H9 (cell line): ENCODE measurements at regions not wholly inside any gene's neighbourhood (a gene's known extent, or its start where the extent isn't known, plus 50 kb on each side); places are given as distances from the start of the nearest gene placed in this dataset.

Source experiments
- DNase-seq: peaks from one replicate; pipeline ENCODE4 v3.0.0-alpha.2; 2017
- H2AFZ ChIP-seq: one replicate; pipeline ENCODE4 v1.6.1; 2013; ENCODE audit warnings: mild to moderate bottlenecking, low read length, control low read depth, moderate library complexity
- H2AK5ac ChIP-seq: 2 replicates; pipeline ENCODE4 v1.6.1; 2013; ENCODE audit warnings: low read length, control low read depth, mixed read lengths; ENCODE audit not compliant: insufficient read length
- H2BK120ac ChIP-seq: one replicate; pipeline ENCODE4 v1.6.1; 2013; ENCODE audit warnings: low read depth, mild to moderate bottlenecking, low read length, control low read depth, inconsistent platforms; ENCODE audit not compliant: poor library complexity, severe bottlenecking
- H2BK12ac ChIP-seq: 2 replicates; pipeline ENCODE4 v1.6.1; 2013; ENCODE audit warnings: low read length, control low read depth, mixed read lengths, low read depth; ENCODE audit not compliant: insufficient read length
- H2BK15ac ChIP-seq: 2 replicates; pipeline ENCODE4 v1.6.1; 2013; ENCODE audit warnings: low read depth, low read length, control low read depth
- H2BK20ac ChIP-seq: one replicate; pipeline ENCODE4 v1.6.1; 2013; ENCODE audit warnings: low read depth, mild to moderate bottlenecking, low read length, control low read depth, inconsistent platforms; ENCODE audit not compliant: poor library complexity, severe bottlenecking
- H2BK5ac ChIP-seq: 2 replicates; pipeline ENCODE4 v1.6.1; 2013; ENCODE audit warnings: low read length, control low read depth, mixed read lengths; ENCODE audit not compliant: insufficient read length
- H3K14ac ChIP-seq: 2 replicates; pipeline ENCODE4 v1.6.1; 2013; ENCODE audit warnings: low read length, control low read depth; ENCODE audit not compliant: insufficient read depth
- H3K18ac ChIP-seq: 2 replicates; pipeline ENCODE4 v1.6.1; 2013; ENCODE audit warnings: low read depth, mild to moderate bottlenecking, mixed read lengths, low read length, control low read depth; ENCODE audit not compliant: insufficient read length
- H3K23ac ChIP-seq: 2 replicates; pipeline ENCODE4 v1.6.1; 2013; ENCODE audit warnings: low read length, control low read depth, mixed read lengths, low read depth; ENCODE audit not compliant: insufficient read length
- H3K23me2 ChIP-seq: 2 replicates; pipeline ENCODE4 v1.6.1; 2013; ENCODE audit warnings: low read depth, mild to moderate bottlenecking, mixed read lengths, low read length, control low read depth; ENCODE audit not compliant: insufficient read length, poor library complexity, severe bottlenecking
- H3K27ac ChIP-seq: 2 replicates; pipeline ENCODE4 v1.5.1; 2013; ENCODE audit warnings: low read length, control low read depth, mixed read lengths, low read depth; ENCODE audit not compliant: insufficient read length
- H3K27me3 ChIP-seq: 2 replicates; pipeline ENCODE4 v1.6.1; 2013; ENCODE audit warnings: low read length, control low read depth, inconsistent platforms; ENCODE audit not compliant: insufficient read depth
- H3K4ac ChIP-seq: 2 replicates; pipeline ENCODE4 v1.6.1; 2013; ENCODE audit warnings: low read depth, mild to moderate bottlenecking, control low read depth, inconsistent platforms, low read length, moderate library complexity
- H3K4me1 ChIP-seq: 2 replicates; pipeline ENCODE4 v1.6.1; 2013; ENCODE audit warnings: low read length, control low read depth, inconsistent platforms; ENCODE audit not compliant: insufficient read depth
- H3K4me2 ChIP-seq: 2 replicates; pipeline ENCODE4 v1.6.1; 2013; ENCODE audit warnings: low read length, control low read depth, mixed read lengths; ENCODE audit not compliant: insufficient read length, insufficient read depth
- H3K56ac ChIP-seq: 2 replicates; pipeline ENCODE4 v1.6.1; 2013; ENCODE audit warnings: low read depth, mild to moderate bottlenecking, mixed read lengths, low read length, control low read depth; ENCODE audit not compliant: insufficient read length
- H3K79me1 ChIP-seq: 2 replicates; pipeline ENCODE4 v1.6.1; 2013; ENCODE audit warnings: low read depth, mild to moderate bottlenecking, moderate library complexity, low read length, control low read depth, inconsistent platforms; ENCODE audit not compliant: insufficient read depth, poor library complexity, severe bottlenecking
- H3K79me2 ChIP-seq: 2 replicates; pipeline ENCODE4 v1.6.1; 2013; ENCODE audit warnings: low read length, control low read depth, inconsistent platforms; ENCODE audit not compliant: insufficient read depth
- H3K9ac ChIP-seq: 2 replicates; pipeline ENCODE4 v1.6.1; 2013; ENCODE audit warnings: low read length, control low read depth, mixed read lengths; ENCODE audit not compliant: insufficient read length; ENCODE audit errors: extremely low read depth
- H3K9me3 ChIP-seq: one replicate; pipeline ENCODE4 v1.6.1; 2013; ENCODE audit warnings: low read depth, low read length, inconsistent platforms; ENCODE audit not compliant: control insufficient read depth
- H3T11ph ChIP-seq: one replicate; pipeline ENCODE4 v1.6.1; 2013; ENCODE audit warnings: mild to moderate bottlenecking, low read length, control low read depth, inconsistent platforms
- H4K20me1 ChIP-seq: one replicate; pipeline ENCODE4 v1.6.1; 2013; ENCODE audit not compliant: control insufficient read depth, insufficient read length, insufficient read depth
- H4K5ac ChIP-seq: 2 replicates; pipeline ENCODE4 v1.6.1; 2013; ENCODE audit warnings: low read depth, mild to moderate bottlenecking, mixed read lengths, low read length, control low read depth; ENCODE audit not compliant: insufficient read length
- H4K8ac ChIP-seq: replicated peaks from 2 replicates; pipeline ENCODE4 v1.6.1; 2013; ENCODE audit warnings: low read length, control low read depth, mixed read lengths, low read depth; ENCODE audit not compliant: insufficient read length
- H4K91ac ChIP-seq: 2 replicates; pipeline ENCODE4 v1.6.1; 2013; ENCODE audit warnings: low read depth, mild to moderate bottlenecking, moderate library complexity, mixed read lengths, low read length, control low read depth; ENCODE audit not compliant: insufficient read length
- H3K27ac Mint-ChIP-seq, 3 experiments: 2 replicates in 2 of 3; 3 replicates in 1 of 3; pipeline ENCODE4 v1.8.0; 2020 to 2021; ENCODE audit warnings: mixed read lengths in 3 of 3, mild to moderate bottlenecking in 1 of 3, moderate library complexity in 1 of 3
- H3K27me3 Mint-ChIP-seq: 2 replicates; pipeline ENCODE4 v1.8.0; 2021; ENCODE audit warnings: low read depth, mild to moderate bottlenecking, moderate library complexity, mixed read lengths
- H3K36me3 Mint-ChIP-seq, 3 experiments: 2 replicates in 2 of 3; 3 replicates in 1 of 3; pipeline ENCODE4 v1.8.0; 2020 to 2021; ENCODE audit warnings: low read depth in 3 of 3, mixed read lengths in 3 of 3; ENCODE audit not compliant: insufficient read depth in 1 of 3
- H3K4me1 Mint-ChIP-seq, 2 experiments: 2 replicates each; pipeline ENCODE4 v1.8.0; 2020; ENCODE audit warnings: mixed read lengths in 2 of 2
- H3K4me3 Mint-ChIP-seq, 2 experiments: 2 replicates in 1 of 2; 3 replicates in 1 of 2; pipeline ENCODE4 v1.8.0; 2020 to 2021; ENCODE audit warnings: mild to moderate bottlenecking in 2 of 2, mixed read lengths in 2 of 2, moderate library complexity in 1 of 2
- H3K9me3 Mint-ChIP-seq, 2 experiments: 2 replicates in 1 of 2; 3 replicates in 1 of 2; pipeline ENCODE4 v1.8.0; 2020; ENCODE audit warnings: mild to moderate bottlenecking in 2 of 2, mixed read lengths in 2 of 2, moderate library complexity in 1 of 2
- CTCF ChIP-seq: fragments of 200-600 bp; sonication (generic); conservative IDR thresholded peaks from 3 replicates; pipeline ENCODE4 v1.8.0; 2021; ENCODE audit warnings: antibody characterized with exemption, mild to moderate bottlenecking
- WGBS: extraction: QIAGEN DNeasy Blood & Tissue Kit; methylation state at CpG from one replicate; pipeline ENCODE4 v1.1.7; 2013; ENCODE audit warnings: missing lambda C conversion rate, low lambda C conversion rate, mixed read lengths; ENCODE audit not compliant: insufficient read length; ENCODE audit errors: extremely low coverage; 5-methylcytosine and 5-hydroxymethylcytosine counted together

- no peak overlapping the region for H4K91ac ChIP-seq
- no peak overlapping the region for H2AK5ac ChIP-seq
- no CpG with 5 or more reads among the region's 5 CpGs for WGBS
Measured at GRCh38 chr2:239664216-239664810, 263.5 kb upstream of the HDAC4 start.

More at GRCh38 chr2:239664216-239664810, 263.5 kb upstream of the HDAC4 start:
- Histone ChIP-seq H3K4me2 (no peak overlapping the region), H4K8ac (no peak overlapping the region), H3K14ac (no peak overlapping the region; the same call in 1 of the 2 replicates), H3K23ac (no peak overlapping the region), H3K56ac (no peak overlapping the region), H2BK120ac (no peak overlapping the region), H4K5ac (no peak overlapping the region), H3K9ac (no peak overlapping the region), H2AFZ (no peak overlapping the region), H2BK20ac (no peak overlapping the region), H3K27me3 (no peaks in the 10 kb centered on the region), H3K9me3 (no peaks in the 10 kb centered on the region), H3K27ac (no peak overlapping the region), H2BK5ac (no peak overlapping the region), H3K23me2 (peaks cover 1% of the 10 kb centered on the region), H2BK12ac (no peak overlapping the region), H4K20me1 (no peaks in the 10 kb centered on the region), H3T11ph (no peak overlapping the region), H3K18ac (no peak overlapping the region), H3K4ac (no peak overlapping the region), H3K79me1 (no peaks in the 10 kb centered on the region), H3K79me2 (no peaks in the 10 kb centered on the region), H2BK15ac (no peak overlapping the region), H3K4me1 (no peaks in the 10 kb centered on the region)
- no peak for DNase-seq
- TF ChIP-seq CTCF = no peak
- no peaks in the 10 kb centered on the region for H3K36me3 Mint-ChIP-seq
- peaks cover 5 to 6% of the 10 kb centered on the region in 2 experiments; a peak in 3 of 5 replicates for H3K9me3 Mint-ChIP-seq
- H3K4me1 Mint-ChIP-seq = peaks cover 17 to 21% of the 10 kb centered on the region in 2 experiments
- no peak overlapping the region for H3K27ac Mint-ChIP-seq
- peaks cover 21% of the 10 kb centered on the region for H3K27me3 Mint-ChIP-seq
- H3K4me3 Mint-ChIP-seq = no peak overlapping the region
